ENCODE measurements at regions not wholly inside any gene's neighbourhood (a gene's known extent, or its start where the extent isn't known, plus 50 kb on each side); places are given as distances from the start of the nearest gene placed in this dataset.

GRCh38 chr13:70333752-70334151 is 225.5 kb upstream of the KLHL1 start:
- Histone ChIP-seq H3K4me1 (no peaks in the 10 kb centered on the region), H3K9me3 (no peaks in the 10 kb centered on the region), H3K27me3 (no peaks in the 10 kb centered on the region), H3K4me3 (no peak overlapping the region), H3K36me3 (no peaks in the 10 kb centered on the region), H3K27ac (no peak overlapping the region)
- no peak for ATAC-seq (ENCODE audit: low FRiP score in 2 of 2)
- DNase-seq, result no peak
- TF ChIP-seq EP300 (IDR thresholded peaks at IDR 0.05) (no peak), POLR2A (IDR thresholded peaks at IDR 0.05) (no peak), POLR2AphosphoS5 (IDR thresholded peaks at IDR 0.05) (no peak)
- TF ChIP-seq, protein P1, sequence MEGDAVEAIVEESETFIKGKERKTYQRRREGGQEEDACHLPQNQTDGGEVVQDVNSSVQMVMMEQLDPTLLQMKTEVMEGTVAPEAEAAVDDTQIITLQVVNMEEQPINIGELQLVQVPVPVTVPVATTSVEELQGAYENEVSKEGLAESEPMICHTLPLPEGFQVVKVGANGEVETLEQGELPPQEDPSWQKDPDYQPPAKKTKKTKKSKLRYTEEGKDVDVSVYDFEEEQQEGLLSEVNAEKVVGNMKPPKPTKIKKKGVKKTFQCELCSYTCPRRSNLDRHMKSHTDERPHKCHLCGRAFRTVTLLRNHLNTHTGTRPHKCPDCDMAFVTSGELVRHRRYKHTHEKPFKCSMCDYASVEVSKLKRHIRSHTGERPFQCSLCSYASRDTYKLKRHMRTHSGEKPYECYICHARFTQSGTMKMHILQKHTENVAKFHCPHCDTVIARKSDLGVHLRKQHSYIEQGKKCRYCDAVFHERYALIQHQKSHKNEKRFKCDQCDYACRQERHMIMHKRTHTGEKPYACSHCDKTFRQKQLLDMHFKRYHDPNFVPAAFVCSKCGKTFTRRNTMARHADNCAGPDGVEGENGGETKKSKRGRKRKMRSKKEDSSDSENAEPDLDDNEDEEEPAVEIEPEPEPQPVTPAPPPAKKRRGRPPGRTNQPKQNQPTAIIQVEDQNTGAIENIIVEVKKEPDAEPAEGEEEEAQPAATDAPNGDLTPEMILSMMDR (IDR thresholded peaks at IDR 0.05), result no peak
- 83 to 89% methylated on average over 2 of the region's 2 CpGs for WGBS, 2 donors

DNA sequence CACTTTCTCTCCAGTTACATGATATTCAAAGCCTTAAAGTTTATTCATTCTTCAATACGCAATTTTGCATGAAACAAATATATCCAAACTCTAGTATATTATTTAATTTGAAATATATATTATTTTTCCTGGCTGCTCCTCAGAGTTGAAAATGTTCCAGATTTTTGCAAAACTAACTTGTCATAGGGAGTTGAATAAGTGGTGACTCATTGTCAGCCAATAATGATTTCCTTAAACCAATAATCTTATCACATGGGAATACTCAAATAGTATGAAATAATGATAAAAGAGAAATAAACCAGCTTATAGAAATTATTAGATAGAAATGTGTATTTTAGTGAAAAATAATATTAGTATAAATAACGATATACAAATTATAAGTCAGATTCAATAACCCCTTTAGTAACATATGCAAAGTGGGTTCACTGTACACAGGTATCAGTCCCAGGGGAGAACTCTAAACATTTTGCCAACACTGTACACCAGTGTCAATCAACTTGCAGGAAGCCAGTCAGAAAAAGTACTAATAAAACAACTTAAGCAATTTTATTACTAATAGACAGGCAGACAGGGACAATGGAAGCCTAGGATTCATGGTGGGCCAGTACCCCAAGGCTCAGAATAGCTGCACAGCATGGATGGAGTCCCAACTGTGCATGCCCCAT is 222.6 kb upstream of the KLHL1 start:
- H3K4me1 ChIP-seq, result no peaks in the 10 kb centered on the region
- no peaks in the 10 kb centered on the region for H3K27me3 ChIP-seq
- no peaks in the 10 kb centered on the region for H3K9me3 ChIP-seq
- H3K4me3 ChIP-seq, result no peak overlapping the region
- TF ChIP-seq EP300 (IDR thresholded peaks at IDR 0.05) (no peak), POLR2AphosphoS5 (IDR thresholded peaks at IDR 0.05) (no peak), POLR2A (IDR thresholded peaks at IDR 0.05) (no peak)
- TF ChIP-seq, protein P1 (IDR thresholded peaks at IDR 0.05), result no peak
- no peaks in the 10 kb centered on the region for H3K36me3 ChIP-seq
- no peak overlapping the region for H3K27ac ChIP-seq
- DNase-seq, result no peak
- WGBS, 2 donors, result 87 to 95% methylated on average over 2 of the region's 2 CpGs
- no peak for ATAC-seq (ENCODE audit: low FRiP score in 2 of 2)

DNA sequence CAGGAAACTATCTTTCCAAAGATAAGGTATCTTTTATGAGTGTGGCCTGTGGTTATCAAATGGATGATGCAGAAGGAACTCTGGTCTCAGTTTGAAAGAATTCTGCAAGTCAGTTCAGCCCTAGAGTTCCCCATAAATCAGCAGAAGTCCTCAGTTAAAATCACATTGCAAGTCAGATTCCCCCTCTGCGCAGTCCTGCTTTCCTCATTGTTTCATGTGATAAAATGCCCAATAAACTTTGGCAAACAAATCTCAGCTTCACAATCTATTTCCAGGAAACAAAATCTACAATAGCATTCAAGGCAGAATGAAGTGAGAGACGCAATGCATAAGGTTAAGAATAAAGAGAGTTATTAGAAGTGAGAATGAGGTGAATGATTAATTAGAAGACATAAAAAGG is 216.3 kb upstream of the KLHL1 start:
- 70 to 71% methylated on average over 2 of the region's 2 CpGs for WGBS, 2 donors

DNA sequence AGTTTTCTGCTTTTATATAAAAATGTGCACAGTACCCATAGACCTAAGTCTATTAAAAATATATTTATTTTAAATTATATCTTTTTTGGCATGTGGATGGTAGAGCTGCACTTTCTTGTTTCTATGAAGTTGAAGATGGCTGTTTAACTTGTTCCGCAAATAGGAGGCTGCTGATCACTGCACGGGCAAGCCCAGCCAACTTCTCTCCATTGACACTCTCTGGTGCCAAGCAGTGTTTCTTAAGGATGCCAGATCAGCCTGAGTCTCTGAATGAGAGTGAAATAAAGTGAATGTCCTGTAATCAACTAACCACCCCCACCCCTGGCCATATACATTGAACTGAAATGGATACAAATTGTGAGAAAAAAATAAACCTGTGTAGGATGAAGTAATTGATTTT is 202.9 kb upstream of the KLHL1 start:
- no peak for TF ChIP-seq EP300 (IDR thresholded peaks at IDR 0.05)
- TF ChIP-seq POLR2A (IDR thresholded peaks at IDR 0.05), result no peak
- TF ChIP-seq, protein P1 (IDR thresholded peaks at IDR 0.05), result no peak
- TF ChIP-seq POLR2AphosphoS5 (IDR thresholded peaks at IDR 0.05), result no peak
- no peaks in the 10 kb centered on the region for H3K27me3 ChIP-seq
- ATAC-seq (ENCODE audit: low FRiP score in 2 of 2), result no peak
- H3K27ac ChIP-seq, result no peak overlapping the region
- no peaks in the 10 kb centered on the region for H3K36me3 ChIP-seq
- no peak for DNase-seq
- H3K9me3 ChIP-seq, result no peaks in the 10 kb centered on the region
- 56 to 59% methylated on average over 2 of the region's 2 CpGs for WGBS, 2 donors
- no peak overlapping the region for H3K4me3 ChIP-seq
- no peaks in the 10 kb centered on the region for H3K4me1 ChIP-seq

More for the DNA sequence above, 216.3 kb upstream of the KLHL1 start:
- Histone ChIP-seq H3K4me1 (no peaks in the 10 kb centered on the region), H3K4me3 (no peak overlapping the region), H3K27ac (no peak overlapping the region), H3K36me3 (no peaks in the 10 kb centered on the region), H3K9me3 (no peaks in the 10 kb centered on the region), H3K27me3 (no peaks in the 10 kb centered on the region)
- TF ChIP-seq, protein P1 (IDR thresholded peaks at IDR 0.05), result no peak
- TF ChIP-seq POLR2AphosphoS5 (IDR thresholded peaks at IDR 0.05), result no peak
- TF ChIP-seq EP300 (IDR thresholded peaks at IDR 0.05), result no peak
- TF ChIP-seq POLR2A (IDR thresholded peaks at IDR 0.05), result no peak
- ATAC-seq (ENCODE audit: low FRiP score in 2 of 2) (no peak), DNase-seq (no peak)
